GM23248 (cell line): ENCODE measurements at regions not wholly inside any gene's neighbourhood (a gene's known extent, or its start where the extent isn't known, plus 50 kb on each side); places are given as distances from the start of the nearest gene placed in this dataset.

Source experiments
- DNase-seq: peaks from one replicate; pipeline ENCODE4 v3.0.0-alpha.2; 2015
- H2AFZ ChIP-seq: fragments of 200-600 bp; sonication (generic); 2 replicates; pipeline ENCODE4 v1.6.1; 2016; ENCODE audit warnings: antibody characterized with exemption
- H3F3A ChIP-seq: fragments of 200-600 bp; sonication (generic); 2 replicates; pipeline ENCODE4 v1.6.1; 2016; ENCODE audit warnings: mild to moderate bottlenecking, antibody characterized with exemption, mixed run types; ENCODE audit not compliant: insufficient read depth
- H3K27ac ChIP-seq: fragments of 200-600 bp; sonication (generic); 2 replicates; pipeline ENCODE4 v1.5.1; 2016; ENCODE audit warnings: mild to moderate bottlenecking
- H3K27me3 ChIP-seq: fragments of 200-600 bp; sonication (generic); replicated peaks from 2 replicates; pipeline ENCODE4 v1.6.1; 2016; ENCODE audit warnings: mild to moderate bottlenecking; ENCODE audit not compliant: insufficient read depth
- H3K36me3 ChIP-seq: fragments of 200-600 bp; sonication (generic); 2 replicates; pipeline ENCODE4 v1.6.1; 2016; ENCODE audit warnings: low read depth, mild to moderate bottlenecking
- H3K4me1 ChIP-seq: fragments of 200-600 bp; sonication (generic); 2 replicates; pipeline ENCODE4 v1.6.1; 2016; ENCODE audit warnings: mild to moderate bottlenecking; ENCODE audit not compliant: insufficient read depth
- H3K4me2 ChIP-seq: fragments of 200-600 bp; sonication (generic); one replicate; pipeline ENCODE4 v1.6.1; 2016; ENCODE audit warnings: mild to moderate bottlenecking; ENCODE audit not compliant: unreplicated experiment
- H3K4me3 ChIP-seq: fragments of 200-600 bp; sonication (generic); 2 replicates; pipeline ENCODE4 v1.5.1; 2016; ENCODE audit warnings: mild to moderate bottlenecking
- H3K79me2 ChIP-seq: fragments of 200-600 bp; sonication (generic); 2 replicates; pipeline ENCODE4 v1.6.1; 2016; ENCODE audit warnings: mild to moderate bottlenecking; ENCODE audit not compliant: insufficient read depth
- H3K9ac ChIP-seq: fragments of 200-600 bp; sonication (generic); 2 replicates; pipeline ENCODE4 v1.6.1; 2016; ENCODE audit warnings: mild to moderate bottlenecking
- H3K9me2 ChIP-seq: fragments of 200-600 bp; sonication (generic); 2 replicates; pipeline ENCODE4 v1.6.1; 2016; ENCODE audit warnings: mixed run types, mild to moderate bottlenecking, moderate library complexity; ENCODE audit not compliant: insufficient read depth
- H3K9me3 ChIP-seq: fragments of 200-600 bp; sonication (generic); one replicate; pipeline ENCODE4 v1.6.1; 2017; ENCODE audit warnings: low read depth
- H4K20me1 ChIP-seq: fragments of 200-600 bp; sonication (generic); 2 replicates; pipeline ENCODE4 v1.6.0; 2016; ENCODE audit not compliant: insufficient read depth
- EZH2 ChIP-seq: fragments of 200-600 bp; sonication (generic); IDR thresholded peaks from 2 replicates; pipeline ENCODE4 v1.6.1; 2018; ENCODE audit warnings: antibody characterized with exemption, mild to moderate bottlenecking; ENCODE audit not compliant: insufficient read depth, poor library complexity, severe bottlenecking
- EZH2phosphoT487 ChIP-seq: fragments of 200-600 bp; sonication (generic); IDR thresholded peaks from 2 replicates; pipeline ENCODE4 v1.6.1; 2018; ENCODE audit warnings: antibody characterized with exemption, moderate library complexity, mild to moderate bottlenecking, low read depth; ENCODE audit not compliant: insufficient read depth
- WGBS, 2 experiments: methylation state at CpG; one replicate each; pipeline ENCODE4 v1.1.6; 2015 to 2017; ENCODE audit warnings: low lambda C conversion rate in 2 of 2, low coverage in 1 of 2; ENCODE audit errors: missing lambda C conversion rate in 2 of 2; 5-methylcytosine and 5-hydroxymethylcytosine counted together
- in situ Hi-C: fragments of 300-500 bp; cut with MboI; formaldehyde crosslinking; loops from 2 replicates; pipeline ENCODE4 v1.15.0; 2020

DNA sequence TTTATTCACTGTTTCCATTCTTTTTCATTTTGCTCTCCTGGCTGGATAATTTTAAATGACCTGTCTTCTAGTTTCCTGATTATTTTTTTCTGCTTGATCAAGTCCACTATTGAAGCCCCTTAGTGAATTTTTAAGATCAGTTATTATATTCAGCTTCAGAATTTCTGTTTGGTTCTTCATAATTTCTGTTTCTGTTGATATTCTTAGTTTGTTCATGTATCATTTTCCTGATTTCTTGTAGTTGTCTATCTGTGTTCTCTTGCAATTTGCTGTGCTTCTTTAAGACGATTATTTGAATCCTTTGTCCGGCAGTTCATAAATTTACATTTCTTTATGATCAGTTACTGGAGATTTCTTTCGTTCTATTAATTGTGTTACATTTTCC lies 75.2 kb upstream of the CCDC71L start:
- TF ChIP-seq EZH2phosphoT487 (no peak), EZH2 (no peak)

DNA sequence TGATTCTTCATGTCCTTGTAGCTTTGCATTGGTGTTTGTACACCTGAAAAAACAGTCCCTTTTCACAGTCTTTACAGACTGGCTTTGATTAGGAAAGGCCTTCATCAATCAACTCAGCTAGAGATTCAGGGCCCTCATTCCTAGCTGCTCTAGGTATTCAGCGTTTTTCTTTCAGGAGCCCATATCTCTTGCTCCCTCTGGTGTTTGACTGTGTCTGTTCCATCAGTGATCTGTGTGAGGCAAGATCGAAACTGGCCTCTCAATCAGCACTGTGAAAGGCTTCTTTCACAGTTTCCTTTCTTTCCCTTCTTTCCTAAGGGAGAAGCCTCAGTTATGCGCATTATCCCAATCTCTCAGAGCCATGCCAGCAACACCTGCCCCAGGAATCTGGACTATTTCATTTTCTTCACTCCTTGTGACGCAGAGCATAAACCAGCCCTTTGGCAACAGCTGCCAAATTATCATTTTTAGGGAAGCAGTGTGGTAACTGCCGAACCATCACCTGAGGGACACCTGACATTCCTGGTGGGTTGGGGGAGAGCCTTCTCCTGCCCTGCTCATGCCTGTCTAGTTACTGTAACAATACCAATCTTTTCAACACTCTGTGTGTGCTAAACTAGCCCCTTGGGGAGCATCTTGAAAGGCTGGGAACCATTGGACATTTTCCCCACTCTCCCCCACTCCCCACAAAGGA lies 75.7 kb upstream of the CCDC71L start:
- no peak for TF ChIP-seq EZH2phosphoT487
- TF ChIP-seq EZH2: no peak
- H3K27ac ChIP-seq: peak overlapping the region; percentile 56
- H3K27me3 ChIP-seq: no peaks in the 10 kb centered on the region
- H3K79me2 ChIP-seq: no peaks in the 10 kb centered on the region
- peaks cover 8% of the 10 kb centered on the region; the same call in 1 of the 2 replicates for H3F3A ChIP-seq
- H3K36me3 ChIP-seq: no peaks in the 10 kb centered on the region
- H3K9me3 ChIP-seq: no peaks in the 10 kb centered on the region
- no peaks in the 10 kb centered on the region for H4K20me1 ChIP-seq
- WGBS, 2 experiments: 60 to 62% methylated on average over 5 of the region's 5 CpGs
- peak overlapping the region; percentile 19 for H3K4me3 ChIP-seq
- in situ Hi-C loops: loop anchor here (10.0 kb wide), 1 partner anchor 562 kb away; no protein-coding TSS in a partner anchor
- H3K9me2 ChIP-seq: no peaks in the 10 kb centered on the region
- peak overlapping the region; percentile 53 for H3K4me2 ChIP-seq
- H3K4me1 ChIP-seq: peaks cover 17% of the 10 kb centered on the region
- peak; percentile 85 for DNase-seq
- H2AFZ ChIP-seq: peak overlapping the region; percentile 80
- peak overlapping the region; percentile 54 for H3K9ac ChIP-seq

More for the DNA sequence above, 75.2 kb upstream of the CCDC71L start:
- peak overlapping the region; percentile 53 for H3K4me2 ChIP-seq
- peak overlapping the region; percentile 54 for H3K9ac ChIP-seq
- no peaks in the 10 kb centered on the region for H3K9me3 ChIP-seq
- DNase-seq: no peak
- H3K36me3 ChIP-seq: no peaks in the 10 kb centered on the region
- in situ Hi-C loops: loop anchor here (10.0 kb wide), 1 partner anchor 561 kb away; no protein-coding TSS in a partner anchor
- no peaks in the 10 kb centered on the region for H4K20me1 ChIP-seq
- no peaks in the 10 kb centered on the region for H3K79me2 ChIP-seq
- peaks cover 8% of the 10 kb centered on the region; the same call in 1 of the 2 replicates for H3F3A ChIP-seq
- H3K4me3 ChIP-seq: no peak overlapping the region
- H3K9me2 ChIP-seq: no peaks in the 10 kb centered on the region
- peaks cover 22% of the 10 kb centered on the region for H3K4me1 ChIP-seq
- no peaks in the 10 kb centered on the region for H3K27me3 ChIP-seq
- H2AFZ ChIP-seq: peak overlapping the region; percentile 80
- WGBS, 2 experiments: 72 to 76% methylated on average over 3 of the region's 3 CpGs
- H3K27ac ChIP-seq: peak overlapping the region; percentile 56

DNA sequence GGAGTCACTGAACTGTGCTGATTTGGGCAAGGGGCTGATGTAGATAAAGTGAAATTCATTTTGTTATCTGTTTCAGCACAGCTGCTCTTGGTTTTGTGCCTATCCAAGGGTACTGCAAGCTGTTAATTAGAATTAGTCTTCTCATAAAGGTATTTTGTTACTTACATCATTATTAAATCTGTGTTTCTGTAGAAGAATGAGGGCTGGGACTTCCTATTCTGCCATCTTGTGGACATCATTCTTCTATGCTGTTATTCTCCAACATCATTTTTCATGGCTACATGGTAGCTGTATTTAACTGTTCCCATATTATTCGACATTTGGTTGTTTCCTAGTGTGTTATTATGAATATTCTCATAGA lies 76.2 kb upstream of the CCDC71L start:
- H4K20me1 ChIP-seq: no peaks in the 10 kb centered on the region
- peak overlapping the region; percentile 54 for H3K9ac ChIP-seq
- H3K27ac ChIP-seq: peak overlapping the region; percentile 56
- peaks cover 8% of the 10 kb centered on the region; the same call in 1 of the 2 replicates for H3F3A ChIP-seq
- TF ChIP-seq EZH2: no peak
- no peak for TF ChIP-seq EZH2phosphoT487
- peak overlapping the region; percentile 53 for H3K4me2 ChIP-seq
- 6 to 8% methylated on average over 1 of the region's 1 CpG for WGBS, 2 experiments
- no peaks in the 10 kb centered on the region for H3K9me2 ChIP-seq
- in situ Hi-C loops: loop anchor here (10.0 kb wide), 1 partner anchor 562 kb away; no protein-coding TSS in a partner anchor
- H3K36me3 ChIP-seq: no peaks in the 10 kb centered on the region
- no peaks in the 10 kb centered on the region for H3K9me3 ChIP-seq
- H3K4me3 ChIP-seq: no peak overlapping the region; the same call in 1 of the 2 replicates
- H3K27me3 ChIP-seq: no peaks in the 10 kb centered on the region
- no peaks in the 10 kb centered on the region for H3K79me2 ChIP-seq
- peaks cover 14% of the 10 kb centered on the region for H3K4me1 ChIP-seq
- DNase-seq: peak; percentile 72
- H2AFZ ChIP-seq: peak overlapping the region; percentile 80

DNA sequence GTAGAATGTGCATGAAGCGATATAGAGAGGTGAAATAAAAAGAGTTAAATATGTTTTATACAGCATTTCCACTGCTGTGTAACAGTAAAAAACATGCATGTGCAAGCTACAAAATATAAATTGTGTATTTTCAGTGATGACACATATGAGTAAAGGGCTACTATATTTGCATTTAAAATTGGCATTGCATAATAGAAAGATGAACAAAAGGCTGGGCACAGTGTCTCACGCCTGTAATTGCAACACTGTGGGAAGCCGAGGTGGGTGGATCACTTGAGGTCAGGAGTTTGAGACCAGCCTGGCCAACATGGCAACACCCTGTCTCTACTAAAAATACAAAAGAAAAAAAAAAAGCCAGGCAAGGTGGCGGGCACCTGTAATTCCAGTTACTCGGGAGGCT lies 79.8 kb upstream of the CCDC71L start:
- no peaks in the 10 kb centered on the region for H3K36me3 ChIP-seq
- no peak overlapping the region for H2AFZ ChIP-seq
- 76 to 85% methylated on average over 5 of the region's 5 CpGs for WGBS, 2 experiments
- no peaks in the 10 kb centered on the region for H3K27me3 ChIP-seq
- no peak overlapping the region for H3K27ac ChIP-seq
- TF ChIP-seq EZH2 (no peak), EZH2phosphoT487 (no peak)
- H3K9ac ChIP-seq: no peak overlapping the region
- no peaks in the 10 kb centered on the region for H3K9me3 ChIP-seq
- DNase-seq: peak; percentile 23
- no peaks in the 10 kb centered on the region for H4K20me1 ChIP-seq
- H3F3A ChIP-seq: peaks cover 8% of the 10 kb centered on the region; the same call in 1 of the 2 replicates
- no peaks in the 10 kb centered on the region for H3K9me2 ChIP-seq
- no peak overlapping the region for H3K4me3 ChIP-seq
- H3K4me1 ChIP-seq: peaks cover 14% of the 10 kb centered on the region
- no peaks in the 10 kb centered on the region for H3K79me2 ChIP-seq
- in situ Hi-C loops: no loop called here
- H3K4me2 ChIP-seq: no peak overlapping the region
